ENCODE measurements at regions not wholly inside any gene's neighbourhood (a gene's known extent, or its start where the extent isn't known, plus 50 kb on each side); places are given as distances from the start of the nearest gene placed in this dataset.

GRCh38 chr1:116218922-116219321 lies 107.7 kb downstream of the MAB21L3 start:
- Mint-ChIP-seq H3K9me3 (no peaks in the 10 kb centered on the region), H3K4me3 (no peak overlapping the region), H3K36me3 (ENCODE audit: insufficient read depth) (no peaks in the 10 kb centered on the region), H3K27me3 (ENCODE audit: low read depth) (no peaks in the 10 kb centered on the region), H3K4me1 (ENCODE audit: low read depth) (no peaks in the 10 kb centered on the region)
- ATAC-seq (no peak), DNase-seq (no peak)

DNA sequence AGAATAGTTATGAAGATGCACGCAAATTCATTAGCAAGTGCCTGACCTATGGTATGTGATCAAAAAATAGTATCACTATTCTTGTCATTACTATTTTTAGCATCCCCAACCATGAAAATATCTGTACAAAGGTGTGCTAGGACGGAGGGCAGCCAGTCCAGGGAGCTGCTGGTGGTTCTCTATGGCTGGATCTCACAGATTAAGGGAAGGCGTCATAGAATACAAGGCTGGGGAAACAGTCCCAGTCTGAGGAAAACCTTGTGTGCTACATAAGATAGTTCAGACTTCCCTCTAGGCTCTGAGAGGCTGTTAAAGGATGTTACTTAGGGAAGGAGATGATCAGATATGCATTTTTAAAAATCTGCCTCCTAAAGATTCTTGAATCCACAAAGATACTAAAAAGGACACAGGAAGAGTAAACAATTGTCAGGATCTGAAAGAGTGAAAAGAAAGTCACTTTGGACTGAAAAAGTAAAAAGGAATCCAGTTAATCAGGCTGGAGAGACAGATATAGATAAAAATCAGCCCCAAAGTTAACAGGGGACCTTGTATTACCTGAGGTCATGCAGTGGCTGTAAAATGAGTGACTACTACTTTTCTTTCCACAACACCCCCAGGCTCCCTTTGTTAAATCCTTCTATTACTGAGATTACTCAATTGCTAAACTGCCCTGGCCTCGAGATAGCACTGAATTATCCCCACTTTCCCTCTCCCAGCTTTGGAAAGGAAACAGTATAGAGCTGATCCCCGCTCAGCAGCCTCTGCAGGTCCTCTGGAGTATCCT lies 108.6 kb downstream of the MAB21L3 start:
- no peak for DNase-seq
- H3K4me3 Mint-ChIP-seq = no peak overlapping the region
- H3K9me3 Mint-ChIP-seq = no peaks in the 10 kb centered on the region
- H3K4me1 Mint-ChIP-seq (ENCODE audit: low read depth) = no peaks in the 10 kb centered on the region
- H3K36me3 Mint-ChIP-seq (ENCODE audit: insufficient read depth) = no peaks in the 10 kb centered on the region
- ATAC-seq = no peak
- no peaks in the 10 kb centered on the region for H3K27me3 Mint-ChIP-seq (ENCODE audit: low read depth)

DNA sequence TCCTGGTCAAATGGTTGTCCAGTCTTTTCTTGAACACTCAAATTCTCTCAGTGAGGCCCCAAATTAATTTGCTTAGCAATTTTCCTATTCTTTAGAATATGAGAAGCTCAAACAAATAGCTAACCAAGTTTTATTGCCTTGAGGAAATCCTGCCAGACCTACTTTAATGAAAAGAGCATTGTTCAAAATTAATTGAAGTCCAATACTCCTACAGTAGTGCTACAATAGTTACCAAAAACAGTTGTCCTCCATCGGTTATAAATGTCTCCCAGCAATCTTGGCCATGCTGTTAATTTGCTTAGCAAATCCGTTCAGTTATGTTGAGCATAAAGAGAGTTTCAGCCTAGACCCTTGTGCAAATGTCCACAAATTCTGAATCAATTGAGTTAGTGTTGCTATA lies 112.9 kb downstream of the MAB21L3 start:
- Mint-ChIP-seq H3K36me3 (ENCODE audit: insufficient read depth) (no peaks in the 10 kb centered on the region), H3K4me1 (ENCODE audit: low read depth) (no peaks in the 10 kb centered on the region)

DNA sequence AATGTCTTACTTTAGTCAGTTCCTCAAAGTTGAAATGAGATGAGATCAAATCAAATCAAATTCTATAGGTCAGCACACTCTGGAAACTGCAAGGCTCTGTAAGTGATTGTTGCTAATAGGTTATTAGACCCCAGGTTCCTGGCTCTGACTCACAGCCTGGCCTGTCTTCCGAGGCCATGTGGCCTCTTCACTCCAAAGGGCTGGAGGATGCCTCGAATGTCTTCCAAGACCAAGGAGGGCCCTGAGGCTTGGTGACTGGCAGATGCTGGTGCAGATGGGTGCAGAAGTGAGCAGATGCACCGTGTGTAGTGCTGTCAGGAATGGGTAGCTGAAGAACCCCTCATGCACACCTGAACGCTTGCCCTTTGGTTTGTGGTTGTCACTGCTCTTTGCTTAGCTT lies 113.4 kb downstream of the MAB21L3 start:
- H3K4me1 Mint-ChIP-seq (ENCODE audit: low read depth) = no peaks in the 10 kb centered on the region
- no peaks in the 10 kb centered on the region for H3K9me3 Mint-ChIP-seq
- no peaks in the 10 kb centered on the region for H3K36me3 Mint-ChIP-seq (ENCODE audit: insufficient read depth)
- no peaks in the 10 kb centered on the region for H3K27me3 Mint-ChIP-seq (ENCODE audit: low read depth)
- ATAC-seq = no peak
- DNase-seq = no peak
- H3K4me3 Mint-ChIP-seq = no peak overlapping the region

More for the DNA sequence above, 112.9 kb downstream of the MAB21L3 start:
- no peaks in the 10 kb centered on the region for H3K9me3 Mint-ChIP-seq
- no peak for DNase-seq
- ATAC-seq = no peak
- no peak overlapping the region for H3K4me3 Mint-ChIP-seq
- H3K27me3 Mint-ChIP-seq (ENCODE audit: low read depth) = no peaks in the 10 kb centered on the region

DNA sequence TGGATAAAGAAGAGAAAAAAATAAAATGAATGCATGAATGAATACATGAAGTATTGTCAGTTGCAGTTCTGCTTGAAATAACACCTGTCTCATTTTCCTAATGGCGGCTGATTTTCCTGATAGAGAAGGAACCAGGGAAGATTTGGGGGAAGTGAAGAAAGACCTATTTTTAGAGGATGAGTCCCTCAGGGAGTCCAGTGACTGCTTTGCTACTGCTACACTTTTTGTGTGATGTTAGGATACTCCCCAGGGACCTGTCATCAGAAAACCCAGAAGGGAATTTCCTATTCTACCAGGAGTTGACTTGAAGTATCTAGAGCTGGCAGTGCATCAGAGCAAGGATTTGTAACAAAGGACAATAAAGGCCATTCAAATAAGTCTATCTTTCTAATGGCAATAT lies 114.8 kb downstream of the MAB21L3 start:
- DNase-seq (no peak), ATAC-seq (no peak)
- Mint-ChIP-seq H3K4me3 (no peak overlapping the region), H3K9me3 (no peaks in the 10 kb centered on the region), H3K36me3 (ENCODE audit: insufficient read depth) (no peaks in the 10 kb centered on the region), H3K4me1 (ENCODE audit: low read depth) (peaks cover 4% of the 10 kb centered on the region), H3K27me3 (ENCODE audit: low read depth) (no peaks in the 10 kb centered on the region)

DNA sequence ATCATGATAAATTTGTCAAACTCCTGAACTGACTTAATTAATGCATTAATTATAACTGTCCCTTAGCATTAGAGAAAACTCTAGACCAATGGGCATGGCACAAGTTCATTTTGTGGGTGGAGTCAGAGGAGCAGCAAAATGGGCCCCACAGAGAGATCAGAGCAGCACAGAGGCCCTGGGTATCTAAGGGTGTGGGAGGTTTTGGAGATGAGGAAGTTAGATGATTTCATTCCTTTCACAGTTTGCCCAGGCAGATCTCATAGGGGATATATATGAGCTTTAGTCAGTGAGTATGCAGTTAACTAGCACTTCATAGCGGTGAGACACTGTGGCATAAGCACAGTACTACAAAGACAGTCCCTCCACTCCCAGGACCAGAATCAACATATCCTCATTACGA lies 117.3 kb downstream of the MAB21L3 start:
- Mint-ChIP-seq H3K4me1 (ENCODE audit: low read depth) (peaks cover 9% of the 10 kb centered on the region), H3K9me3 (no peaks in the 10 kb centered on the region)

GRCh38 chr1:116230712-116231111 lies 119.5 kb downstream of the MAB21L3 start:
- Mint-ChIP-seq H3K36me3 (ENCODE audit: insufficient read depth) (no peaks in the 10 kb centered on the region), H3K4me1 (ENCODE audit: low read depth) (peaks cover 9% of the 10 kb centered on the region), H3K9me3 (no peaks in the 10 kb centered on the region), H3K27me3 (ENCODE audit: low read depth) (no peaks in the 10 kb centered on the region), H3K4me3 (no peak overlapping the region)
- no peak for ATAC-seq
- DNase-seq = no peak

More for the DNA sequence above, 117.3 kb downstream of the MAB21L3 start:
- no peak for ATAC-seq
- no peak for DNase-seq
- no peaks in the 10 kb centered on the region for H3K36me3 Mint-ChIP-seq (ENCODE audit: insufficient read depth)
- no peak overlapping the region for H3K4me3 Mint-ChIP-seq
- no peaks in the 10 kb centered on the region for H3K27me3 Mint-ChIP-seq (ENCODE audit: low read depth)

DNA sequence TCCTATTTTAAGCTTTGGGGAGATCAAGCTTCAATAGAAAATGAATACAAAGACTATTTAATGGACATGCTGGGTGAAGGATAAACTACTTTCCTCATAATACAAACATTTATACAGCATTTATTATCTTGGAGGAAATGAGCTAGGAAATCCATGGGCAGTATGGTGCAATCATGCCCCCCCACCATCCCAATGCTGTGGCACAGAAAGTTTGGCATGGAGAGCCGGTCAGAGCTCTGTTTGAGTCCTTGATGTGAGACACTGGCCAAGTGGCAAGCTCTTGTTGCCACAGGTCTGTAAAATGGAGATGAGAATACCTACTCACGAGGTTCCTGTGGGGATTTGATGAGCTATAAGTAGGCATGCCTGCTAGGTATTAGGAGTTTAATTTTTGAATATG lies 120.6 kb downstream of the MAB21L3 start:
- H3K9me3 Mint-ChIP-seq = no peaks in the 10 kb centered on the region
- DNase-seq (no peak), ATAC-seq (no peak)
- H3K27me3 Mint-ChIP-seq (ENCODE audit: low read depth) = no peaks in the 10 kb centered on the region
- no peak overlapping the region for H3K4me3 Mint-ChIP-seq
- H3K4me1 Mint-ChIP-seq (ENCODE audit: low read depth) = peaks cover 9% of the 10 kb centered on the region
- no peaks in the 10 kb centered on the region for H3K36me3 Mint-ChIP-seq (ENCODE audit: insufficient read depth)

- Mint-ChIP-seq H3K4me3 (no peak overlapping the region), H3K9me3 (no peaks in the 10 kb centered on the region), H3K4me1 (ENCODE audit: low read depth) (peaks cover 9% of the 10 kb centered on the region), H3K27me3 (ENCODE audit: low read depth) (no peaks in the 10 kb centered on the region), H3K36me3 (ENCODE audit: insufficient read depth) (no peaks in the 10 kb centered on the region)
- no peak for DNase-seq
- peak in 1 of 2 donors; percentile 40 for ATAC-seq
Measured at GRCh38 chr1:116232989-116233514, 121.9 kb downstream of the MAB21L3 start.

DNA sequence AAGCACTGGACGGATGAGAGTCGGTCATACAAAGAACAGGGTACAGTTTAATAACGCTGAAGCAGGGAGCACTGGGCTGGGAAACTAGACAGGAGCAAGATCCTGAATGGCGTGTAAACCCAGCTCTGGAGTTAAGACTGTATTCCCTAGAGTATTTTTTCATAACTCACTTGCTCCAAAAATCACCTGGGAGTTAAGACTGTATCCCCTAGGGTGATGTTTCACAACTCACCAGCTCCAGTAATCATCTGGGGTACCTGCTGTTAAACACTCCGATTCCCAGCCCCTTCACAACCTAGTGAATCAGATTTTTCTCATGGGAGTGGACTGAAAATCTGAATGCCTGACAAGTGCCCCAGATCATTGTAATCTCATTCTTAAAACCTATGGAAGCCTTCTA lies 123.2 kb downstream of the MAB21L3 start:
- Mint-ChIP-seq H3K9me3 (no peaks in the 10 kb centered on the region), H3K27me3 (ENCODE audit: low read depth) (no peaks in the 10 kb centered on the region), H3K36me3 (ENCODE audit: insufficient read depth) (no peaks in the 10 kb centered on the region), H3K4me1 (ENCODE audit: low read depth) (peaks cover 9% of the 10 kb centered on the region), H3K4me3 (no peak overlapping the region)
- ATAC-seq (no peak), DNase-seq (no peak)

- Mint-ChIP-seq H3K4me1 (ENCODE audit: low read depth) (peaks cover 16% of the 10 kb centered on the region), H3K9me3 (no peaks in the 10 kb centered on the region), H3K27me3 (ENCODE audit: low read depth) (no peaks in the 10 kb centered on the region), H3K4me3 (no peak overlapping the region), H3K36me3 (ENCODE audit: insufficient read depth) (no peaks in the 10 kb centered on the region)
- ATAC-seq (no peak), DNase-seq (no peak)
Measured at GRCh38 chr1:116239916-116240315, 128.7 kb downstream of the MAB21L3 start.

GRCh38 chr1:116242741-116243140 lies 130.3 kb upstream of the ATP1A1 start:
- peaks cover 16% of the 10 kb centered on the region for H3K4me1 Mint-ChIP-seq (ENCODE audit: low read depth)
- H3K27me3 Mint-ChIP-seq (ENCODE audit: low read depth) = no peaks in the 10 kb centered on the region
- ATAC-seq (no peak), DNase-seq (no peak)
- H3K36me3 Mint-ChIP-seq (ENCODE audit: insufficient read depth) = no peaks in the 10 kb centered on the region
- H3K4me3 Mint-ChIP-seq = no peak overlapping the region
- H3K9me3 Mint-ChIP-seq = no peaks in the 10 kb centered on the region

- peak in 1 of 2 donors; percentile 18 for ATAC-seq
- H3K27me3 Mint-ChIP-seq (ENCODE audit: low read depth) = no peaks in the 10 kb centered on the region
- H3K36me3 Mint-ChIP-seq (ENCODE audit: insufficient read depth) = no peaks in the 10 kb centered on the region
- no peak for DNase-seq
- no peak overlapping the region for H3K4me3 Mint-ChIP-seq
- no peaks in the 10 kb centered on the region for H3K9me3 Mint-ChIP-seq
- H3K4me1 Mint-ChIP-seq (ENCODE audit: low read depth) = peaks cover 16% of the 10 kb centered on the region
Measured at GRCh38 chr1:116243333-116244054, 129.6 kb upstream of the ATP1A1 start.

- DNase-seq (no peak), ATAC-seq (no peak)
- Mint-ChIP-seq H3K4me3 (no peak overlapping the region), H3K36me3 (ENCODE audit: insufficient read depth) (no peaks in the 10 kb centered on the region), H3K4me1 (ENCODE audit: low read depth) (peaks cover 16% of the 10 kb centered on the region), H3K27me3 (ENCODE audit: low read depth) (no peaks in the 10 kb centered on the region), H3K9me3 (no peaks in the 10 kb centered on the region)
Measured at GRCh38 chr1:116246174-116246573, 126.9 kb upstream of the ATP1A1 start.

- no peak overlapping the region for H3K4me3 Mint-ChIP-seq
- H3K9me3 Mint-ChIP-seq = no peaks in the 10 kb centered on the region
- ATAC-seq (no peak), DNase-seq (no peak)
- no peaks in the 10 kb centered on the region for H3K4me1 Mint-ChIP-seq (ENCODE audit: low read depth)
- no peaks in the 10 kb centered on the region for H3K36me3 Mint-ChIP-seq (ENCODE audit: insufficient read depth)
- no peaks in the 10 kb centered on the region for H3K27me3 Mint-ChIP-seq (ENCODE audit: low read depth)
Measured at GRCh38 chr1:116252271-116252670, 120.8 kb upstream of the ATP1A1 start.
